Panc1 (cell line): ENCODE measurements at regions not wholly inside any gene's neighbourhood (a gene's known extent, or its start where the extent isn't known, plus 50 kb on each side); places are given as distances from the start of the nearest gene placed in this dataset.

Source experiments
- ATAC-seq: fragments of 200-7000 bp; cut with Tn5 transposase; 2 replicates; pipeline ENCODE4 v1.9.1; 2020; ENCODE audit warnings: mild to moderate bottlenecking, moderate library complexity
- BruUV-seq: library from RNA; stranded (reverse); fragments of 400-500 nt; replicated peaks from 2 replicates; lab custom pipeline; 2021; lab: Mats Ljungman, UMichigan
- CTCF ChIA-PET: fragments of 300-600 bp; sonication (Branson Sonifier 250); formaldehyde crosslinking; loops from one replicate; lab custom pipeline; 2022; ENCODE audit warnings: antibody characterized with exemption; lab: Charles Lee
- POLR2A ChIA-PET: fragments of 300-600 bp; sonication (Branson Sonifier 250); formaldehyde crosslinking; loops from one replicate; lab custom pipeline; 2022; ENCODE audit warnings: antibody characterized with exemption; lab: Charles Lee
- DNase-seq: peaks from one replicate; pipeline ENCODE4 v3.0.0-alpha.2; 2010; ENCODE audit warnings: low read depth, low spot score
- H3K27ac ChIP-seq: 2 replicates; pipeline ENCODE4 v1.5.1; 2011; ENCODE audit warnings: mild to moderate bottlenecking, low read length, inconsistent platforms
- H3K27me3 ChIP-seq: fragments of 200-500 bp; sonication (Bioruptor generic); 2 replicates; pipeline ENCODE4 v1.6.0; 2014; ENCODE audit warnings: low read length, inconsistent platforms; ENCODE audit not compliant: control insufficient read depth, insufficient read depth
- H3K36me3 ChIP-seq: fragments of 200-500 bp; sonication (Bioruptor generic); 2 replicates; pipeline ENCODE4 v1.5.1; 2014; ENCODE audit warnings: inconsistent platforms, mild to moderate bottlenecking, low read length, moderate library complexity; ENCODE audit not compliant: control insufficient read depth, insufficient read depth
- H3K4me1 ChIP-seq: 2 replicates; pipeline ENCODE4 v1.5.1; 2011; ENCODE audit warnings: inconsistent platforms, mild to moderate bottlenecking, low read length, moderate library complexity; ENCODE audit not compliant: control insufficient read depth, insufficient read depth
- H3K4me3 ChIP-seq, 2 experiments: 2 replicates each; pipeline ENCODE4 v1.5.1; 2011 to 2012; ENCODE audit warnings: low read depth in 2 of 2, low read length in 2 of 2, mild to moderate bottlenecking in 2 of 2, inconsistent platforms in 1 of 2, moderate library complexity in 1 of 2
- H3K9me3 ChIP-seq: fragments of 200-500 bp; sonication (Bioruptor generic); 2 replicates; pipeline ENCODE4 v1.5.1; 2014; ENCODE audit warnings: low read depth, mild to moderate bottlenecking, inconsistent platforms, low read length, moderate library complexity; ENCODE audit not compliant: control insufficient read depth, insufficient read depth
- POLR2AphosphoS5 ChIP-seq: IDR thresholded peaks from 2 replicates; pipeline ENCODE4 v1.6.1; 2012; ENCODE audit warnings: mild to moderate bottlenecking, low read depth, low read length, moderate library complexity
- SIN3A ChIP-seq: IDR thresholded peaks from 2 replicates; pipeline ENCODE4 v1.6.1; 2012; ENCODE audit warnings: low read depth, mild to moderate bottlenecking, low read length, moderate library complexity, borderline replicate concordance; ENCODE audit not compliant: insufficient read depth
- TCF7L2 ChIP-seq: IDR thresholded peaks from 2 replicates; pipeline ENCODE4 v1.6.1; 2011; ENCODE audit warnings: mild to moderate bottlenecking, low read depth, low read length, inconsistent platforms
- in situ Hi-C: cut with HindIII; loops from 2 replicates; pipeline ENCODE4 v1.10.0; 2016; ENCODE audit warnings: low sequenced_read_pairs, low pct_unique_long_range_greater_than_20kb
- intact Hi-C: fragments of 100-400 bp; cut with micrococcal nuclease; formaldehyde crosslinking; loops from one replicate; pipeline ENCODE4 v1.10.0; 2022; ENCODE audit not compliant: unreplicated experiment
- TF ChIP-seq, protein P1 (sequence below): fragments of 450-650 bp; IDR thresholded peaks from 2 replicates; pipeline ENCODE4 v1.5.1; 2017; ENCODE audit warnings: mild to moderate bottlenecking
- TF ChIP-seq, protein P2 (sequence below), 2 experiments: IDR thresholded peaks; 2 replicates each; pipeline ENCODE4 v1.6.1; 2011 to 2012; ENCODE audit warnings: low read depth in 2 of 2, control low read depth in 1 of 2, low read length in 1 of 2, mild to moderate bottlenecking in 1 of 2, moderate library complexity in 1 of 2; ENCODE audit not compliant: insufficient read depth in 1 of 2

DNA sequence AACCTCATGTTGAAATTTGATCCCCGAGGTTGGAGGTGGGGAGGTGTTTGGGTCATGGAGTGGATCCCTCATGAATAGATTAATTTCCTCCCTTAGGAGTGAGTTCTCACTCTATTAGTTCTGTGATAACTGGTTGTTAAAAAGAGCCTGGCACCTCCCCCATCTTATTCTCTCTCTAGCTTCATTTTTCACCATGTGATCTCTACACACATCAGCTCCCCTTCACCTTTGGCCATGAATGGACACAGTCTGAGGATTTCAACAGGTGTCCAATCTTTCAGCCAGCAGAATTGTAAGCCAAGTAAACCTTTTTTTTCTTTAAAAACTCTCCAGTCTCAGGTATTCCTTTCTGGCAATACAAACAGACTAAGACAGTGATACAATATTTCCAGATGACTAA, 602.0 kb upstream of the FAM98A start:
- Histone ChIP-seq H3K9me3 (no peaks in the 10 kb centered on the region), H3K4me3 (no peak overlapping the region), H3K27ac (no peak overlapping the region), H3K4me1 (no peaks in the 10 kb centered on the region), H3K27me3 (no peaks in the 10 kb centered on the region), H3K36me3 (no peaks in the 10 kb centered on the region)
- TF ChIP-seq TCF7L2: no peak
- TF ChIP-seq SIN3A: no peak
- TF ChIP-seq POLR2AphosphoS5: no peak
- TF ChIP-seq, protein P1, sequence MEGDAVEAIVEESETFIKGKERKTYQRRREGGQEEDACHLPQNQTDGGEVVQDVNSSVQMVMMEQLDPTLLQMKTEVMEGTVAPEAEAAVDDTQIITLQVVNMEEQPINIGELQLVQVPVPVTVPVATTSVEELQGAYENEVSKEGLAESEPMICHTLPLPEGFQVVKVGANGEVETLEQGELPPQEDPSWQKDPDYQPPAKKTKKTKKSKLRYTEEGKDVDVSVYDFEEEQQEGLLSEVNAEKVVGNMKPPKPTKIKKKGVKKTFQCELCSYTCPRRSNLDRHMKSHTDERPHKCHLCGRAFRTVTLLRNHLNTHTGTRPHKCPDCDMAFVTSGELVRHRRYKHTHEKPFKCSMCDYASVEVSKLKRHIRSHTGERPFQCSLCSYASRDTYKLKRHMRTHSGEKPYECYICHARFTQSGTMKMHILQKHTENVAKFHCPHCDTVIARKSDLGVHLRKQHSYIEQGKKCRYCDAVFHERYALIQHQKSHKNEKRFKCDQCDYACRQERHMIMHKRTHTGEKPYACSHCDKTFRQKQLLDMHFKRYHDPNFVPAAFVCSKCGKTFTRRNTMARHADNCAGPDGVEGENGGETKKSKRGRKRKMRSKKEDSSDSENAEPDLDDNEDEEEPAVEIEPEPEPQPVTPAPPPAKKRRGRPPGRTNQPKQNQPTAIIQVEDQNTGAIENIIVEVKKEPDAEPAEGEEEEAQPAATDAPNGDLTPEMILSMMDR: no peak
- TF ChIP-seq, protein P2, sequence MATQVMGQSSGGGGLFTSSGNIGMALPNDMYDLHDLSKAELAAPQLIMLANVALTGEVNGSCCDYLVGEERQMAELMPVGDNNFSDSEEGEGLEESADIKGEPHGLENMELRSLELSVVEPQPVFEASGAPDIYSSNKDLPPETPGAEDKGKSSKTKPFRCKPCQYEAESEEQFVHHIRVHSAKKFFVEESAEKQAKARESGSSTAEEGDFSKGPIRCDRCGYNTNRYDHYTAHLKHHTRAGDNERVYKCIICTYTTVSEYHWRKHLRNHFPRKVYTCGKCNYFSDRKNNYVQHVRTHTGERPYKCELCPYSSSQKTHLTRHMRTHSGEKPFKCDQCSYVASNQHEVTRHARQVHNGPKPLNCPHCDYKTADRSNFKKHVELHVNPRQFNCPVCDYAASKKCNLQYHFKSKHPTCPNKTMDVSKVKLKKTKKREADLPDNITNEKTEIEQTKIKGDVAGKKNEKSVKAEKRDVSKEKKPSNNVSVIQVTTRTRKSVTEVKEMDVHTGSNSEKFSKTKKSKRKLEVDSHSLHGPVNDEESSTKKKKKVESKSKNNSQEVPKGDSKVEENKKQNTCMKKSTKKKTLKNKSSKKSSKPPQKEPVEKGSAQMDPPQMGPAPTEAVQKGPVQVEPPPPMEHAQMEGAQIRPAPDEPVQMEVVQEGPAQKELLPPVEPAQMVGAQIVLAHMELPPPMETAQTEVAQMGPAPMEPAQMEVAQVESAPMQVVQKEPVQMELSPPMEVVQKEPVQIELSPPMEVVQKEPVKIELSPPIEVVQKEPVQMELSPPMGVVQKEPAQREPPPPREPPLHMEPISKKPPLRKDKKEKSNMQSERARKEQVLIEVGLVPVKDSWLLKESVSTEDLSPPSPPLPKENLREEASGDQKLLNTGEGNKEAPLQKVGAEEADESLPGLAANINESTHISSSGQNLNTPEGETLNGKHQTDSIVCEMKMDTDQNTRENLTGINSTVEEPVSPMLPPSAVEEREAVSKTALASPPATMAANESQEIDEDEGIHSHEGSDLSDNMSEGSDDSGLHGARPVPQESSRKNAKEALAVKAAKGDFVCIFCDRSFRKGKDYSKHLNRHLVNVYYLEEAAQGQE (IDR thresholded peaks at IDR 0.05; ENCODE audit: insufficient read depth in 1 of 2, low read depth in 2 of 2, low read length in 1 of 2): no peak
- ATAC-seq: no peak
- POLR2A ChIA-PET: no interaction called here
- CTCF ChIA-PET: no interaction called here
- in situ Hi-C loops (no loop called here), intact Hi-C loops (no loop called here)
- no peak for DNase-seq
- BruUV-seq: no TSS peak

DNA sequence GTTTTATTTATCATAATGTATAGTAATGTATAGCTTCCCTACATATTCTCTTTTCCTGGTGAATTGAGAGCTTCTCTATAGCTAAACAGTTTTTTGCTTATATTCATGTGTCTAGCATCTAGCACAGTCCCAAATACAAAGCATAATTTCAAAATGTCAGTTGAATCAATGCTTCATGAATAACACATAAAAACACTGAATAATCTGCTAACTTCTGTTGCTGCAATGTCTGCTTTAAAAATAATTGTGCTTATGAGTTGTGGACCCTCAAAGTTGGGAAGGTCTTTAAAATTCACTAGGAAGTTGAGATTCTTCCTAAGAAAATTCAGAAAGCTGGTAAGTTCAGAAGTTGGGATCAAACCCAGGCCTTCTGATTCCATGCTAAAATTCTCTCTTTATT, 600.9 kb upstream of the FAM98A start:
- BruUV-seq: no TSS peak
- Histone ChIP-seq H3K4me3 (no peak overlapping the region), H3K27ac (no peak overlapping the region), H3K4me1 (no peaks in the 10 kb centered on the region), H3K27me3 (no peaks in the 10 kb centered on the region), H3K9me3 (no peaks in the 10 kb centered on the region), H3K36me3 (no peaks in the 10 kb centered on the region)
- TF ChIP-seq SIN3A: no peak
- TF ChIP-seq, protein P2 (IDR thresholded peaks at IDR 0.05; ENCODE audit: insufficient read depth in 1 of 2, low read depth in 2 of 2, low read length in 1 of 2): no peak
- ChIA-PET POLR2A (no interaction called here), CTCF (no interaction called here)
- in situ Hi-C loops: no loop called here
- DNase-seq (no peak), ATAC-seq (no peak)
- intact Hi-C loops: no loop called here
